Smooth muscle cell (in vitro differentiated cells): ENCODE measurements at regions not wholly inside any gene's neighbourhood (a gene's known extent, or its start where the extent isn't known, plus 50 kb on each side); places are given as distances from the start of the nearest gene placed in this dataset.

ENCODE experiments used
- DNase-seq: peaks from one replicate; lab custom pipeline; 2025; ENCODE audit not compliant: unreplicated experiment; lab: John Stamatoyannopoulos, UW
- H2AFZ ChIP-seq: fragments of 200-600 bp; sonication (generic); 2 replicates; pipeline ENCODE4 v1.6.0; 2016; ENCODE audit warnings: antibody characterized with exemption, low read depth, mild to moderate bottlenecking
- H3F3A ChIP-seq: fragments of 200-600 bp; sonication (generic); 2 replicates; pipeline ENCODE4 v1.6.0; 2017; ENCODE audit warnings: antibody characterized with exemption, low read depth
- H3K27ac ChIP-seq: fragments of 200-600 bp; sonication (generic); 2 replicates; pipeline ENCODE4 v1.5.1; 2016; ENCODE audit warnings: low read depth, mild to moderate bottlenecking
- H3K27me3 ChIP-seq: fragments of 200-600 bp; sonication (generic); 2 replicates; pipeline ENCODE4 v1.6.1; 2016; ENCODE audit warnings: low read depth, mild to moderate bottlenecking
- H3K36me3 ChIP-seq: fragments of 200-600 bp; sonication (generic); 2 replicates; pipeline ENCODE4 v1.5.1; 2016; ENCODE audit warnings: low read depth
- H3K4me1 ChIP-seq: fragments of 200-600 bp; sonication (generic); 2 replicates; pipeline ENCODE4 v1.5.1; 2016; ENCODE audit warnings: low read depth
- H3K4me2 ChIP-seq: fragments of 200-600 bp; sonication (generic); 2 replicates; pipeline ENCODE4 v1.6.0; 2016; ENCODE audit warnings: mild to moderate bottlenecking
- H3K4me3 ChIP-seq: fragments of 200-600 bp; sonication (generic); 2 replicates; pipeline ENCODE4 v1.5.1; 2016; ENCODE audit warnings: mild to moderate bottlenecking
- H3K79me2 ChIP-seq: fragments of 200-600 bp; sonication (generic); 2 replicates; pipeline ENCODE4 v1.6.0; 2016; ENCODE audit warnings: low read depth, mild to moderate bottlenecking
- H3K9ac ChIP-seq: fragments of 200-600 bp; sonication (generic); 2 replicates; pipeline ENCODE4 v1.6.0; 2016; ENCODE audit warnings: low read depth
- H3K9me3 ChIP-seq: fragments of 200-600 bp; sonication (generic); replicated peaks from 2 replicates; pipeline ENCODE4 v1.5.1; 2016; ENCODE audit warnings: low read depth
- H4K20me1 ChIP-seq: fragments of 200-600 bp; sonication (generic); 2 replicates; pipeline ENCODE4 v1.6.0; 2016; ENCODE audit warnings: low read depth
- CTCF ChIP-seq: fragments of 200-600 bp; sonication (generic); IDR thresholded peaks from 2 replicates; pipeline ENCODE4 v1.5.1; 2017; ENCODE audit warnings: borderline replicate concordance, mild to moderate bottlenecking, antibody characterized with exemption; ENCODE audit not compliant: insufficient read depth, poor library complexity, severe bottlenecking
- WGBS: methylation state at CpG from one replicate; pipeline ENCODE4 v1.1.7; 2016; ENCODE audit warnings: low lambda C conversion rate; 5-methylcytosine and 5-hydroxymethylcytosine counted together

DNA sequence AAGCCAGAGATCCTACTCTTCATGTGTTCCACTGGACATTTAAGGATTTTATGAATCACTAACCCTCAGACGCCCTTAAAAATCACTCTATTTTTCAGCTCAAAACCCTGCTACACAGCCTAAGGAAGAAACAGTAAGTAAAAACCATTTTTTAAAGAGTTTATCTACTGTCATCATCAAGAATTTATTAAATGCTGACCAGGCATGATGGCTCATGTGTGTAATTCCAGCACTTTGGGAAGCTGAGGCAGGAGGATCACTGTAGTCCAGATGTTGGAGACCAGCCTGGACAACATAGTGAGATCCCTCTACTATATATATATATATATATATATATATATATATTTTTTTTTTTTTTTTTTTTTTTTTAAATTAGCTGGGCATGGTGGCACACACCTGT is 124.2 kb upstream of the ID4 start:
- TF ChIP-seq CTCF = no peak
- H4K20me1 ChIP-seq = no peaks in the 10 kb centered on the region
- H3K9me3 ChIP-seq = no peaks in the 10 kb centered on the region
- no peak overlapping the region for H3K4me3 ChIP-seq
- H3F3A ChIP-seq = no peaks in the 10 kb centered on the region
- H3K9ac ChIP-seq = no peak overlapping the region
- no peaks in the 10 kb centered on the region for H3K27me3 ChIP-seq
- H3K27ac ChIP-seq = no peak overlapping the region
- no peak overlapping the region for H2AFZ ChIP-seq
- H3K4me1 ChIP-seq = peaks cover 9% of the 10 kb centered on the region
- no peak overlapping the region for H3K4me2 ChIP-seq
- no peaks in the 10 kb centered on the region for H3K79me2 ChIP-seq
- no peaks in the 10 kb centered on the region for H3K36me3 ChIP-seq
- 72% methylated on average over 1 of the region's 1 CpG for WGBS
- DNase-seq = no peak

- no peak for DNase-seq
- H3K4me1 ChIP-seq = peaks cover 9% of the 10 kb centered on the region
Observed at GRCh38 chr6:19713411-19713810, 123.8 kb upstream of the ID4 start.

DNA sequence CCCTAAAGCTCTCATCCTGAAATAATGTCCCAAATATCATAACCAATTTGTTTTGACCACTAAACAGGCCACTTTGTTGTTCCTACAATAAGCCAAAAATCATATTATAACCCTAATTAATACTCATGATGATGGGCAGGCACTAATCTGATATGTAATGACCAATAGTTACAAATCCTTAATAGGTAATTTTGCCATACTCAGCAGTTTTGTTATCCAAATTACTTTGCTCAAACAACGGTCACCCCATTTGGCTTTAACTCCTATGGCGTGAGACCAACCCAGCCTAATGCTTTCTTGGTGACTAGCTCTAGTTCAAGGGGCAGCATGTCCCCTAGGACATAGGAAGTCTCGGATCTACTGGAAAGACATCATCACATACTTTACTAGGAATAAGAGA is 123.2 kb upstream of the ID4 start:
- no peak for DNase-seq
- H3F3A ChIP-seq = no peaks in the 10 kb centered on the region
- no peaks in the 10 kb centered on the region for H3K36me3 ChIP-seq
- no peak overlapping the region for H3K4me2 ChIP-seq
- H3K79me2 ChIP-seq = no peaks in the 10 kb centered on the region
- no peak overlapping the region for H3K9ac ChIP-seq
- no peak overlapping the region for H3K4me3 ChIP-seq
- peaks cover 9% of the 10 kb centered on the region for H3K4me1 ChIP-seq
- H4K20me1 ChIP-seq = no peaks in the 10 kb centered on the region
- H3K27ac ChIP-seq = no peak overlapping the region
- TF ChIP-seq CTCF = no peak
- WGBS = 82% methylated on average over 3 of the region's 3 CpGs
- H3K27me3 ChIP-seq = no peaks in the 10 kb centered on the region
- no peak overlapping the region for H2AFZ ChIP-seq
- no peaks in the 10 kb centered on the region for H3K9me3 ChIP-seq

More at GRCh38 chr6:19713411-19713810, 123.8 kb upstream of the ID4 start:
- no peak overlapping the region for H3K4me2 ChIP-seq
- no peaks in the 10 kb centered on the region for H3K9me3 ChIP-seq
- H3F3A ChIP-seq = no peaks in the 10 kb centered on the region
- no peaks in the 10 kb centered on the region for H3K27me3 ChIP-seq
- TF ChIP-seq CTCF = no peak
- no peak overlapping the region for H3K27ac ChIP-seq
- no peaks in the 10 kb centered on the region for H3K36me3 ChIP-seq
- no peak overlapping the region for H3K4me3 ChIP-seq
- no peaks in the 10 kb centered on the region for H4K20me1 ChIP-seq
- H3K79me2 ChIP-seq = no peaks in the 10 kb centered on the region
- WGBS = 95% methylated on average over 4 of the region's 4 CpGs
- H3K9ac ChIP-seq = no peak overlapping the region
- H2AFZ ChIP-seq = no peak overlapping the region

GRCh38 chr6:19714434-19715166 is 122.6 kb upstream of the ID4 start:
- H2AFZ ChIP-seq = no peak overlapping the region
- no peak for DNase-seq
- H3F3A ChIP-seq = no peaks in the 10 kb centered on the region
- no peaks in the 10 kb centered on the region for H3K9me3 ChIP-seq
- H3K4me1 ChIP-seq = peaks cover 16% of the 10 kb centered on the region
- no peak overlapping the region for H3K4me2 ChIP-seq
- no peaks in the 10 kb centered on the region for H3K36me3 ChIP-seq
- no peak overlapping the region for H3K27ac ChIP-seq
- TF ChIP-seq CTCF = no peak
- 37% methylated on average over 5 of the region's 5 CpGs for WGBS
- no peak overlapping the region for H3K9ac ChIP-seq
- H3K27me3 ChIP-seq = no peaks in the 10 kb centered on the region
- H3K4me3 ChIP-seq = no peak overlapping the region
- no peaks in the 10 kb centered on the region for H3K79me2 ChIP-seq
- H4K20me1 ChIP-seq = no peaks in the 10 kb centered on the region
